PFSK-1 (cell line): ENCODE measurements at regions not wholly inside any gene's neighbourhood (a gene's known extent, or its start where the extent isn't known, plus 50 kb on each side); places are given as distances from the start of the nearest gene placed in this dataset.

Experiments
- FOXP2 ChIP-seq: optimal IDR thresholded peaks from 2 replicates; pipeline ENCODE3; 2011; ENCODE audit warnings: borderline replicate concordance, control low read depth, inconsistent platforms; ENCODE audit not compliant: insufficient read depth; ENCODE audit errors: extremely low read length, extremely low read depth
- POLR2AphosphoS5 ChIP-seq: IDR thresholded peaks from 2 replicates; pipeline ENCODE4 v1.6.1; 2012; ENCODE audit warnings: low read depth, mild to moderate bottlenecking, control low read depth, low read length, moderate library complexity
- REST ChIP-seq, 2 experiments: IDR thresholded peaks; 2 replicates each; pipeline versions ENCODE4 v1.6.1 to v1.8.0; 2011 to 2012; ENCODE audit warnings: low read depth in 2 of 2, low read length in 2 of 2, control low read depth in 1 of 2, inconsistent platforms in 1 of 2, mild to moderate bottlenecking in 1 of 2, moderate library complexity in 1 of 2; ENCODE audit not compliant: insufficient read depth in 1 of 2
- SIN3A ChIP-seq: IDR thresholded peaks from 2 replicates; pipeline ENCODE4 v1.6.1; 2012; ENCODE audit warnings: mild to moderate bottlenecking, low read length, moderate library complexity, borderline replicate concordance; ENCODE audit not compliant: insufficient read depth
- TAF1 ChIP-seq: IDR thresholded peaks from 2 replicates; pipeline ENCODE4 v1.6.1; 2012; ENCODE audit warnings: low read length, control low read depth, borderline replicate concordance; ENCODE audit not compliant: insufficient read depth

GRCh38 chr12:76256904-76257303 is 91.3 kb downstream of the BBS10 start:
- no peak for TF ChIP-seq SIN3A
- TF ChIP-seq POLR2AphosphoS5: no peak
- no peak for TF ChIP-seq TAF1
- TF ChIP-seq REST (IDR thresholded peaks at IDR 0.05; ENCODE audit: insufficient read depth in 1 of 2, low read depth in 2 of 2, low read length in 2 of 2): no peak
- TF ChIP-seq FOXP2: no peak
